ENCODE measurements at regions not wholly inside any gene's neighbourhood (a gene's known extent, or its start where the extent isn't known, plus 50 kb on each side); places are given as distances from the start of the nearest gene placed in this dataset.

GRCh38 chr7:131131746-131132431, 195.8 kb upstream of the MKLN1 start:
- DNase-seq: no peak
- no peak overlapping the region for H3K27ac Mint-ChIP-seq
- no peak overlapping the region for H3K4me3 Mint-ChIP-seq
- H3K36me3 Mint-ChIP-seq (ENCODE audit: low read depth): peaks cover 2% of the 10 kb centered on the region
- H3K9me3 Mint-ChIP-seq: no peaks in the 10 kb centered on the region
- H3K27me3 Mint-ChIP-seq: no peaks in the 10 kb centered on the region
- peaks cover 5% of the 10 kb centered on the region for H3K4me1 Mint-ChIP-seq
- intact Hi-C loops (cut with micrococcal nuclease): no loop called here

GRCh38 chr7:131139462-131139861, 188.2 kb upstream of the MKLN1 start:
- intact Hi-C loops (cut with micrococcal nuclease): no loop called here
- no peak for DNase-seq
- Mint-ChIP-seq H3K36me3 (ENCODE audit: low read depth) (peaks cover 2% of the 10 kb centered on the region), H3K27ac (no peak overlapping the region), H3K9me3 (peaks cover 9% of the 10 kb centered on the region), H3K27me3 (no peaks in the 10 kb centered on the region), H3K4me3 (no peak overlapping the region), H3K4me1 (peaks cover 10% of the 10 kb centered on the region)

- intact Hi-C loops (cut with micrococcal nuclease): no loop called here
- DNase-seq: no peak
- no peaks in the 10 kb centered on the region for H3K27me3 Mint-ChIP-seq
- no peak overlapping the region for H3K4me3 Mint-ChIP-seq
- peaks cover 2% of the 10 kb centered on the region for H3K36me3 Mint-ChIP-seq (ENCODE audit: low read depth)
- H3K4me1 Mint-ChIP-seq: peaks cover 8% of the 10 kb centered on the region
- no peak overlapping the region for H3K27ac Mint-ChIP-seq
- H3K9me3 Mint-ChIP-seq: peaks cover 9% of the 10 kb centered on the region
Observed at GRCh38 chr7:131141443-131141967, 186.2 kb upstream of the MKLN1 start.

- Mint-ChIP-seq H3K27ac (no peak overlapping the region), H3K27me3 (peaks cover under 1% of the 10 kb centered on the region), H3K4me3 (no peak overlapping the region), H3K9me3 (peaks cover 6% of the 10 kb centered on the region), H3K36me3 (ENCODE audit: low read depth) (no peaks in the 10 kb centered on the region), H3K4me1 (no peaks in the 10 kb centered on the region)
- intact Hi-C loops (cut with micrococcal nuclease): no loop called here
- no peak for DNase-seq
Observed at GRCh38 chr7:131143869-131144268, 183.8 kb upstream of the MKLN1 start.

GRCh38 chr7:131145026-131145425, 182.7 kb upstream of the MKLN1 start:
- intact Hi-C loops (cut with micrococcal nuclease): no loop called here
- no peak overlapping the region for H3K27ac Mint-ChIP-seq
- peaks cover 6% of the 10 kb centered on the region for H3K9me3 Mint-ChIP-seq
- H3K36me3 Mint-ChIP-seq (ENCODE audit: low read depth): peaks cover 1% of the 10 kb centered on the region
- peaks cover 4% of the 10 kb centered on the region for H3K27me3 Mint-ChIP-seq
- H3K4me1 Mint-ChIP-seq: no peaks in the 10 kb centered on the region
- no peak for DNase-seq
- H3K4me3 Mint-ChIP-seq: no peak overlapping the region

GRCh38 chr7:131145770-131146169, 181.9 kb upstream of the MKLN1 start:
- H3K27ac Mint-ChIP-seq: no peak overlapping the region
- no peaks in the 10 kb centered on the region for H3K4me1 Mint-ChIP-seq
- intact Hi-C loops (cut with micrococcal nuclease): no loop called here
- H3K36me3 Mint-ChIP-seq (ENCODE audit: low read depth): peaks cover 2% of the 10 kb centered on the region
- no peak for DNase-seq
- peaks cover 6% of the 10 kb centered on the region for H3K9me3 Mint-ChIP-seq
- no peak overlapping the region for H3K4me3 Mint-ChIP-seq
- peaks cover 9% of the 10 kb centered on the region for H3K27me3 Mint-ChIP-seq

GRCh38 chr7:131147604-131148003, 180.1 kb upstream of the MKLN1 start:
- Mint-ChIP-seq H3K4me1 (no peaks in the 10 kb centered on the region), H3K36me3 (ENCODE audit: low read depth) (peaks cover 2% of the 10 kb centered on the region), H3K27ac (no peak overlapping the region), H3K27me3 (peaks cover 15% of the 10 kb centered on the region), H3K4me3 (no peak overlapping the region), H3K9me3 (no peaks in the 10 kb centered on the region)
- intact Hi-C loops (cut with micrococcal nuclease): no loop called here
- no peak for DNase-seq

GRCh38 chr7:131148258-131148657, 179.4 kb upstream of the MKLN1 start:
- intact Hi-C loops (cut with micrococcal nuclease): no loop called here
- Mint-ChIP-seq H3K36me3 (ENCODE audit: low read depth) (peaks cover 2% of the 10 kb centered on the region), H3K4me1 (no peaks in the 10 kb centered on the region), H3K4me3 (no peak overlapping the region), H3K9me3 (no peaks in the 10 kb centered on the region), H3K27me3 (peaks cover 15% of the 10 kb centered on the region), H3K27ac (no peak overlapping the region)
- DNase-seq: no peak

GRCh38 chr7:131148708-131149428, 178.8 kb upstream of the MKLN1 start:
- no peak overlapping the region for H3K27ac Mint-ChIP-seq
- H3K27me3 Mint-ChIP-seq: peaks cover 15% of the 10 kb centered on the region
- no peaks in the 10 kb centered on the region for H3K9me3 Mint-ChIP-seq
- no peak for DNase-seq
- no peak overlapping the region for H3K4me3 Mint-ChIP-seq
- intact Hi-C loops (cut with micrococcal nuclease): no loop called here
- no peaks in the 10 kb centered on the region for H3K4me1 Mint-ChIP-seq
- H3K36me3 Mint-ChIP-seq (ENCODE audit: low read depth): peaks cover 2% of the 10 kb centered on the region

- Mint-ChIP-seq H3K36me3 (ENCODE audit: low read depth) (peaks cover 2% of the 10 kb centered on the region), H3K9me3 (no peaks in the 10 kb centered on the region), H3K27ac (no peak overlapping the region), H3K27me3 (peaks cover 15% of the 10 kb centered on the region), H3K4me1 (no peaks in the 10 kb centered on the region), H3K4me3 (no peak overlapping the region)
- intact Hi-C loops (cut with micrococcal nuclease): no loop called here
- DNase-seq: no peak
Observed at GRCh38 chr7:131149429-131149773, 178.3 kb upstream of the MKLN1 start.

- peaks cover 15% of the 10 kb centered on the region for H3K27me3 Mint-ChIP-seq
- no peak overlapping the region for H3K4me3 Mint-ChIP-seq
- peaks cover 2% of the 10 kb centered on the region for H3K36me3 Mint-ChIP-seq (ENCODE audit: low read depth)
- no peaks in the 10 kb centered on the region for H3K9me3 Mint-ChIP-seq
- intact Hi-C loops (cut with micrococcal nuclease): no loop called here
- no peak overlapping the region for H3K27ac Mint-ChIP-seq
- no peak for DNase-seq
- no peaks in the 10 kb centered on the region for H3K4me1 Mint-ChIP-seq
Observed at GRCh38 chr7:131149840-131150239, 177.8 kb upstream of the MKLN1 start.

- peaks cover 15% of the 10 kb centered on the region for H3K27me3 Mint-ChIP-seq
- H3K36me3 Mint-ChIP-seq (ENCODE audit: low read depth): peaks cover 2% of the 10 kb centered on the region
- H3K4me3 Mint-ChIP-seq: no peak overlapping the region
- no peak overlapping the region for H3K27ac Mint-ChIP-seq
- no peaks in the 10 kb centered on the region for H3K9me3 Mint-ChIP-seq
- DNase-seq: no peak
- intact Hi-C loops (cut with micrococcal nuclease): no loop called here
- H3K4me1 Mint-ChIP-seq: no peaks in the 10 kb centered on the region
Observed at GRCh38 chr7:131151034-131151433, 176.6 kb upstream of the MKLN1 start.

GRCh38 chr7:131152766-131153165, 174.9 kb upstream of the MKLN1 start:
- Mint-ChIP-seq H3K4me3 (no peak overlapping the region), H3K4me1 (no peaks in the 10 kb centered on the region), H3K9me3 (no peaks in the 10 kb centered on the region), H3K27me3 (peaks cover 15% of the 10 kb centered on the region), H3K36me3 (ENCODE audit: low read depth) (peaks cover 2% of the 10 kb centered on the region), H3K27ac (no peak overlapping the region)
- no peak for DNase-seq
- intact Hi-C loops (cut with micrococcal nuclease): no loop called here

GRCh38 chr7:131154380-131154779, 173.3 kb upstream of the MKLN1 start:
- no peak overlapping the region for H3K4me3 Mint-ChIP-seq
- H3K27ac Mint-ChIP-seq: no peak overlapping the region
- no peaks in the 10 kb centered on the region for H3K9me3 Mint-ChIP-seq
- H3K36me3 Mint-ChIP-seq (ENCODE audit: low read depth): peaks cover 2% of the 10 kb centered on the region
- H3K4me1 Mint-ChIP-seq: no peaks in the 10 kb centered on the region
- DNase-seq: no peak
- intact Hi-C loops (cut with micrococcal nuclease): no loop called here
- peaks cover 16% of the 10 kb centered on the region for H3K27me3 Mint-ChIP-seq

Measured in activated CD4-positive, alpha-beta T cell treated with anti-CD3 and anti-CD28 coated beads, Interleukin-2, amount 10 ng/mL, durations not matched to agents 24 days and 14 days (primary cell).